Right hindlimb (tissue), 1 donor: ENCODE measurements at regions not wholly inside any gene's neighbourhood (a gene's known extent, or its start where the extent isn't known, plus 50 kb on each side); places are given as distances from the start of the nearest gene placed in this dataset.

ENCODE experiments used
- DNase-seq: peaks from one replicate; pipeline ENCODE4 v3.0.0-alpha.2; 2018

DNA sequence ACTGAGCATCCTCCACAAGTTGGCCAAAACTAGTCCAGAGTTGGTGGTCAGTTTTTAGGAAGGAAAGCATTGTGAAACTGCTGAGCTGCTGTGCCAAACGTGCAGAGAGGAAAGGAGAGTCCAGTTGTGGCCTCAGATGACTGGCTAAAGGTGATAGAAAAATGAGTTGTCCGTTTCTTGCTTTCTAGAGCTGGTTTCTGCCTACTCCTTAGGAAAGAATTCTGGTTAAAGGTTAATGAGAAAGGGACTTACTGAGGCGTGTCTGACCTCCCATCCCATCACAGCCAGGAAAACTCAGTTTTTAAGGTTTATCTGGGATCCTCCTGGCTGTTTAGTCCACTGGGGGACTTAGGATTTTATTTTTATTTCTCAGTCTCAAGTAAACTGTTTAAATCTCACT is 1186.3 kb downstream of the UQCRFS1 start:
- DNase-seq = no peak

DNA sequence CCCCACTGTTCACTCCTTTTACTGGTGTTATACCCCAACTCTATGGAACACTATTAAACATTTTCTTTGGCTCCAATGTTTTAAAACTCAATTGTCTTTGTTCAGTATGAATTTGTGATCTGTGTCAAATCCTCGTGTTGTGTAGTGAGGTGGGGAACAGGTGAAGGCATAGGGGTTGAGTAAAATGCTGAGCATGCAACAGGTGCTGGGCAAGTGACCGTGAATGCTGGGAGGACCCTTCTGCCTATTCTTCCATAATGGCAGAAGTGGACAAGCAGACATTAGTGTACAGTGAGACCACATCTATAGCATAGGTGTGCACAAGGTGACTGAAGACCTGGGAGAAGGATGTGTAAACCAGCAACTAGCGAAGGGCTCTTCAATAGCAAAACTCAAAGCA is 1188.0 kb downstream of the UQCRFS1 start:
- DNase-seq = no peak

DNA sequence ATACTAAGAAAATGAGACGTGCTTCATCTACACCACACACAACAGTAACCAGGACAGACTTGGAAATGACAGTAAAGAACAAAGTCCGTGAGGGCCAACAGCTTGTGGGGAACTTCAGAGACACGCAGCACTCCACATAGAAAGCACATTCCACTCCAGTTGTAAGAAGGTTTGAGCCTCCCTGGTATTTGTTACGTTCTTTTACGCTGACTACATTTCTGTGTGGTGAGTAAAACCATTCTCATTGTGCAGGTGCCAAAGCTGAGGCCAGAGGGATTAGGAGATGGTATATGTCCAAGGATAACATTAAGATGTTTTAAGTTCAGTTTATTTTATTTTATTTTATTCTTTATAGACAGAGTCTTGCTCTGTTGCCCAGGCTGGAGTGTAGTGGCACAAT is 1189.9 kb downstream of the UQCRFS1 start:
- no peak for DNase-seq

DNA sequence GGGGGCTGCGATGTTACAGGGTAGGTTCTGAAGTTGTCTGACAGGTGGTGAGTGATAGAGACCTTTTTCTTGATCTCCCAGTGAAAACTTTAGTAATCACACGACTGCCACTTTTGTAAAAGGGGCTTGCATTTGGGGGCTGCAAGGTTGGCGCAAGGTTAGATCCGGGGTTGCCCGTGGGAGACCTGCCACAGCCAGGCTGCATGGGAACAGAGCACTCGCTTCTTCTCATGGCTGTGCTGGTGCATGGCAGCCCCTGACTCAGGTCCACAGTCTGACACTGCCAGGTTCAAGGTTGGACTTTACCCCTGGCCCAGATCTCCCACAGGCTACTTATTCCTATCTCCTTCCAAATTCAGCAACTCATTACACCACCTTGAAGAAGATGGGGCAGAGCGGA is 1190.4 kb downstream of the UQCRFS1 start:
- DNase-seq = no peak

DNA sequence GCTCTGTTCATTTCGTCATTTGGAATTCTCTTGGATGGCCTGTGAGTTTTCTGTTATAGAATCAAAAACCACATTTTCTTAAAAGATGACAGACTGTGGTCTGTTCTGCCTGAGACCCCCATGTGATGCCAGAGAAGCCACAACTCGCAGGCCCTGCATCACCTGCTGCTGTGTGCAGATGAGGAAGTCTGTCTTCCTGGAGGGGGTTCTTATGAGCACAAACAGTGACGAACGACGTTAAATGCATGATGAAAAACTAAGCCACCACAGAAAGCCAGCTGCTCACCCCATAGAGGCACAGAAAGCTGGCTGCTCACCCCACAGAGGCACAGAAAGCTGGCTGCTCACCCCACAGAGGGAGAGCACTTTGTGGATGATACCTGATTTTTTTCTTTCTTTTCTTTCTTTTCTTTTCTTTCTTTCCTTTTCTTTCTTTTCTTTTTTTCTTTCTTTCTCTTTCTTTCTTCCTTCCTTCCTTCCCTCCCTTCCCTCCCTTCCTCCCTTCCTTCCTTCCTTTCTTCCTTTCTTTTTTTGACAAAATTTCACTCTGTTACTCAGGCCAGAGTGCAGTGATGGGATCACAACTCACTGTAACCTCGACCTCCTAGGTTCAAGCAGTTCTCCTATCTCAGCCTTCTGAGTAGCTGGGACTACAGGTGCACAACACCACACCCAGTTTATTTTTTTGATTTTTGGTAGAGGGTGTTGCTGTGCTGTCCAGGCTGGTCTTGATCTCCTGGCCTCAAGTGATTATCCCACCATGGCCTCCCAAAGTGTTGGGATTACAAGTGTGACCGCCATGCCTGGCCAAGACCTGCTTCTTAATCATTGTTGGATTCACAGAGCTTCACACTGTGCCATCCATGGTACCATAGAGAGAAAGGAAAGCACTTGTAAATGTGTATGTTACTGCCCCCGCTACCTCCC is 1191.4 kb downstream of the UQCRFS1 start:
- no peak for DNase-seq

DNA sequence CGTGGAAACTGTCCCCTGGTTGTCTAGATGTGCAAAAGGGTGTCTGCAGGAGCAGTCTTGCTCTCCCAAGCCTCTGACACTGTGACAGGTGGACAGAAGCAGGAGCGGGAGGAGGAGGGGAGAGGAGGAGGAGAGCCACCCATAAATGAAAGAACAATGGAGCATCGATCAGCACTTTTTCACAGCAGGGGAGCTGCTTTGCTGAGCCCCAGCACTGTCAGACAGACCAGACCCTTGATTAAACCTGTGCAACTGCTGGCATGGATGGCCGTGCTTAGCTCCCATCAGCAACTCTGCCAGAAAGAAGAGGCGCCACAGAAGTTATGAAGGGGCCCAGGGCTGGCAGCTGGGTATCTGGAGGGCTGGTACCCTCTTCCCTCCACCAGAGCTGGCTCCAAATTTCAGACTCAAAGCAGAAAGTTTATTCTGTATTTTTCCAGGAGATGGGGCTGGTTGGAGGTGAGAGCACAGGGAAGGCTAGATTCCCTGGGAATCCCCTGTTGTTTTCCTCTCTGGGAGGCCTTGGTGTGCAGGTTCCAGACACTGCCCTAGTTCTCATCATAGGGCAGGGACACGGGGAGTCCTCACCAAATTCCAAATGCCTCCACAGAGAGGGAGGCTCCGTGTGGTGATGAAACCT is 1192.2 kb downstream of the UQCRFS1 start:
- DNase-seq = no peak

DNA sequence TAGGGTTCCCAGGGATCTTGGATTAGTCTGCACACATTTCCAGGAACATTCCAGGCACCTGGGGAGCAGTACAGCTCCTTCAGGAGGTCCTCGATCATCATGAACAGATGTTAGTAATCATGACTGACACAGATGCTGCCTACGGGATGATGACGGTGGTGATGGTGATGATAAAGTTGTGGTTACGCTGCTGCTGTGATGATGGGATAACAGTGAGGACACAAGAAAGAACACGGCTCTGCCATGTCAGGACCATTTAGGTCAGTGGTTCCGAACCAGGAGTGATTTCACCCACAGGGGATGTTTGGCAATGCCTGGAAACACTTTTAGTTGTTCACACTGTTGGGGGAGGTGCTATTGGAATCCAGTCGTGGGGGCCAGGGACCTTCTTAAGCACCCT is 1193.0 kb downstream of the UQCRFS1 start:
- no peak for DNase-seq

DNA sequence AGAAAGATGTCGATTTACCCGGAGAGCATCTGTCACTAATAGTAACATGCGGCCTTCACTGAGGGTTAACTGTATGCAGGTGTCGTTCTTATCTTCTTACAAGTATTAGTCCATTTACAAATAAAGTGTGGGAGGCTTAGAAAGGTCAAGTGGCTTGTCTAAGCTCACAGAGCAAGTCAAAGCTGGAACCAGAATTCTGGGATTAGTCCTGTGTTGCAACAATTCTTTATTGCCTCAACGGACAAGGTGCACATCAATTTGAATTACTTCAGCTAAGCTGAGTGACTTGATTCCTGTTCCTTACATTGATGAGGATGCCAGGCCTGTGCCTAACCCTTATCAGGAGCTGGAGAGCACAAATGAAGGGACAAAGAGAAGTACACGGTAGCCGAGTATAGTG is 1193.6 kb downstream of the UQCRFS1 start:
- no peak for DNase-seq

DNA sequence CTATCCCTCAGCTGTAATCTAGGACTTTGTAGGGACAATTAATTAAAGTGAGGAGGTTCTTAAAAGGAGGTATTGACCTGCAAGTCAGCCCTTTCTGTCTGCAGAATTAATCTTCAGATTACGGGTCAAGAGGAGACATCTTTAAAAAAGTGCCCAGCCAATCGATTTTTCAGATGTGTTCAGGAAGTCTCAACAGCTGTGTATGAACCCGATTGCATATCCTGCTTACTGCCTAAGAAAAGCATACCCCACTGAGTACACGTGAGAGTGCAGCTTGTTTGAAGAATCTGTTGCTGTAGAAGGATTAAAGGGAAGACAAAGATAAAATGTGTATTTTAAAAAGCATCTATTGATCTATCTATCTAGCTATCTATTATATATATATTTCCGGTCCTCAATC is 1194.5 kb downstream of the UQCRFS1 start:
- no peak for DNase-seq

DNA sequence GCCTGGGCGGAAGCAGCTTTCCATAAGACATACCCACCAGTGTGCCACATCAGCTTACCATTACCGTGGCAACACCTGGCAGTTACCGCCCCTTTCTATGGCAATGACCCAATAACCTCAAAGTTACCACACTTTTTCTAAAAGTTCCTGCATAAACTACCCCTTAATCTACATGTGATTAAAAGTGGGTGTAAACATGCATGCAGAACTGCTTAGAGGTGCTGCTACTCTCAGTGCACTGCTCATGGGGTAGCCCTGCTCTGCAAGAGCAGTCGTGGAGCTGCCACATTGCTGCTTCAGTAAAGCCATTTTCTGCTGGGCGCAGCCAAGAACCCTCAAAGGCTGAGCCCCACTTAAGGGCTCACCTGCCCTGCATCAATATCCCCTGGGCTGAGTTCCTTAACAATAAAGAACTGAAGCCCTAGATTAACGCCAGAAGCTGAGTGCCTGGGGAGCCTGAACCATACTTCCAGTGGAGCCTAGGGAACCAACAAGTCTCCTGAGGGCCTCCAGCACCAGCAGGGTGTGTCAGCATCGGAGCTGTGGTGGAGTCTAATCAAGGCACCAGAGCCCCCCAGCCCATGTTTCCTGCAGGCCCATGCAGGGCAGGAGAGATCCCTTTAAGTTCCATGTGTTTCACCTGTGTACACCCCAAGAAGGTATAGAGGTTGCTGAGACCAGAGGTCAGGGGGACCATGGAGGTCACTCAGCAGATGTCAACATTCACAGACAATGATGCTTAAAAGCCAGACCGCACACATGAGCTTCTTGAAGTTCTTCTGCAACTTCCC is 1198.1 kb downstream of the UQCRFS1 start:
- no peak for DNase-seq

DNA sequence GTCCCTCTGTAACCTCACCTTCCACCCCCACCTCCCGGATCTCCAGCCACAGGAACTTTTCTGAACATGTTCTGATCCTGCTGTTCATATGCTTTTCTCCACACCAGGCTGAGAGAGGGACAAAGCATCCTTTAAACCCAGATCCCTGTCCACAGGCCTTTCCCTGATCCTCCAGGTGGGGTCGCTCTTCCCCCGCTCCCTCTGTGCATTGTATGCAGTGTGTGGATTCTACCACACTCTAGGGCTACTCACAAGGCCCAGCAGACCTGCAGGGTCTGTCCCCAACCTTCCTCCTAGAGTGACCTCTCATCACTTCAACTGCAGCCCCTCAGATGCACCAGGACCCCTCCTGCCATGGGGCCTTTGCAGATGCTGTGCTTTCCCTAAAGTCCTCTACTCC is 1200.6 kb downstream of the UQCRFS1 start:
- no peak for DNase-seq

DNA sequence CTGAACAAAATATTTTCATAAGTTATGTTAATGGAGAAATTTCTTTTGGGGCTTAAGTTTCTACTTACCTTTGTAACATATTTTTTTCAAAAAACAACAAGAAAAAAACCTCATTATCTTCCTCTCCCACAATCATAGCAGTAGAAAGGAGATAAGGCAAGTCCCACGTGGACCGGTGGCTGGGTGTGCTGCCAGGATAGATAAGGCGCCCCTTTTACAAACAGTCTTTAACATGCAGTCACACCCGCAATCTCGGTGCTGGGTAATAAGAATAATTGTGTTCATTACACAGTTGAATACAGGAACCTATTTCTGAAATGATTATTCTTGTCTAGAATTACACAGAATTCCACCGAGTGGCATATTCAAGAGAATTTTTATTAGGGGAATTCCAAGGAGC is 1202.3 kb downstream of the UQCRFS1 start:
- no peak for DNase-seq

DNA sequence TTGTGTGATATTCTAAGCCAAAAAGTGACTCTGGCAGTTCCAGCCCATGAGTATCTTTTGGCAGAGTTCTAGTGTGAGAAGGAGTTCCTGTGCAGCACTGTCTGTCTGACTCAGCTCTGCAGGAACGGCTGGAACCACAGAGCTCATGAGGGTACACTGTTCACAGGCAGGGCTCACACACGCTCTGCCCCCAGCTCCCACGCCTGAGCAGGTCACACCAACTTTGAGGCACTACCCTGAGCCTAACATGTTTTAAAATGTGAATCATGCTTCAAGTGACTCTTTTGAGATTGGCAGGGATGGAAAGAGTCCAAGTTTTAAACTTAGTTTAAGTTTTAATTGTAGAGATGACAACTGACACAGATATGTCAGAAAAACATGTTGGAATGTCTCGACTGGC is 1203.3 kb downstream of the UQCRFS1 start:
- no peak for DNase-seq

DNA sequence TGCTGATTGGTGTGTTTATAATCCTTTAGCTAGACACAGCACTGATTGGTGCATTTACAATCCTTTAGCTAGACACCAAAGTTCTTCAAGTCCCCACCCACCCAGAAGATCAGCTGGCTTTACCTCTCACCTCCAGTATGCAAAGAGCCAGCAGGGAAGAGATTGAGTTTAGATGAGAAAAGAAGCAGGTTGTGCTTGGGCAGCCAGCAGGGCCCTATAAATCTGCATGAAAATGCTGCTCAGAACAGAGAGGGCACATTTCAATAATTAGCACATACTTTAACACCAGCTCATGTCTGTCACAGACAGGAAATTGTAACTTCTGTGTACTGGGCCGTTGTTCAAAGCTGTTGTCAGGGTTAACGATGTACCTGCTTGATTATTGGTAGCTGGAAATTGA is 1204.3 kb downstream of the UQCRFS1 start:
- no peak for DNase-seq

DNA sequence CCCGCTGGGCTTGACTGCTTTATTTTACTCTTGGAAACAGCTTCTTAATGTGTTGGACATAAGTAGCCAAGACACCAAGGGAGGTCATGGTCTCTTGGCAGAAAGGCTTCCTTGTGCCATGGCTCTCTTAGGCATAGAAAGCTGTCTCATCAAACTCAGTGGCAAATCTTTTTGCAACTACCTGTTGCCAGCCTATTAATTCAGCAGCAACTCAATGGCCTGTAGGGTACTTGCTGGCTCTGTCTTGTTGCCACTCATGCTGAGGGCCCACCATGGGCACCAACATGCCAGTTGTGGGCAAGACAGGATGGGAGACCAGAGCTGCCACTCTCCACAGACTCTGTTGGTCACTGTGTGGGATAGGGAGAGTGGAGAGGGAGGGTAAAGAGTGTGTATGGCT is 1209.4 kb downstream of the UQCRFS1 start:
- DNase-seq = no peak

DNA sequence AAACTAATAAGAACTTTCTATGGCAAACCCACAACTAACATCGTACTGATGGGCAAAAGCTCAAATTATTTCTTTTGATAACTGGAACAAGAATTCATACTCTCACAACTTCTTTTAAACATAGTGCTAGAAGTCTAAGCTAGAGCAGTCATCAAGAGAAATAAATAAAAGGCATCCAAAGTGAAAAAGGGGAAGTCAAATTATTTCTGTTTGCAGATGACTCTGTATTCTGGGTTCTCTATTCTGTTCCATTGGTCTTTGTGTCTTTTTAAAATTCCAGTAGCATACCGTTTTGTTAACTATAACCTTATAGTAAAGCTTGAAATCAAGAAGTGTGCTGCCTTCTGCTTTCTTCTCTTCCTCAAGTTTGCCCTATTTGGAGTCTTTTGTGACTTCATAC is 1215.9 kb downstream of the UQCRFS1 start:
- DNase-seq = no peak

DNA sequence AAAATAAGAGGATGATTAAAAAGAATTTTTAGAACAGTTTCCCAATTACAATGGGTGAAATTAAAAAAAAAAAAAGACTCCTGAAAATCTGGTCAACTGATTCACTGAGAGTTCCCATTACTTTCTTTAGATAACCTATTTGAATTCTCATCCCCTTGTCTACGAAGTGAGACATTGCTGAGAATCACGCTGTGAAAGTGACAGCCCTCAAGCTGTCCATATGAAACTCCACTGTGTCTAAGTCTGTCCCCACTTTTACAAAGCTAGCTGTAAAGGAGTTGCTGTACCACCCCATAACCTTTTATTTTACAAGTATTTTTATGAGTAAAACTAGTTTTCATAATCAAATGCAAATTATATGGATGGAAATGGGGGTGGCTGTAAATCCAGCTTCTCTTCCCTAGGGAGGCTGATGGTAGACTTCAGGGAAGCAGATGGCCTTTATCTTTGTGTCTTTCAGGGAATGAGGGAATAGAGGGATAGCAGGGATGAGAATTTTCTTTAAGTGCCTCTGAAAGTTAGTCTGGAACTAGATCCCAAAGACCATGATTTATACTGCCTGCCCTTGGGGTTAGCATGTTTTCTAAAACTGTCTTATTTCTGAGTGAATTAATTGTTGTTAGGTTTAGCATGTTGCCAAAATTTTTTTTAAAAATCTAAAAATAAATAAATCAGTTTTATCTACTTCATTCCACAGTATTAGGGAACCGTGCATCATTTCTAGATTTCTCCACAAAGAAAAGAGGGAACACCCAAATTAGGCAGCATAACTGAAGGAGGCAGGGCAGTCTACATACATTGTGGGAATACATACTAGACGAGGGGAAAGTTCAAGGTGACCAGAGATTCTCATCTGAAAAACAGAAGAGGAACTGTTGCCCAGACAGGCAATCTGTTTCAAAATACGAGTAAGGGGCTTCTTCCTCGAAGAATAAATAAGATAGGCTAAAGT is 1219.1 kb downstream of the UQCRFS1 start:
- DNase-seq = no peak

DNA sequence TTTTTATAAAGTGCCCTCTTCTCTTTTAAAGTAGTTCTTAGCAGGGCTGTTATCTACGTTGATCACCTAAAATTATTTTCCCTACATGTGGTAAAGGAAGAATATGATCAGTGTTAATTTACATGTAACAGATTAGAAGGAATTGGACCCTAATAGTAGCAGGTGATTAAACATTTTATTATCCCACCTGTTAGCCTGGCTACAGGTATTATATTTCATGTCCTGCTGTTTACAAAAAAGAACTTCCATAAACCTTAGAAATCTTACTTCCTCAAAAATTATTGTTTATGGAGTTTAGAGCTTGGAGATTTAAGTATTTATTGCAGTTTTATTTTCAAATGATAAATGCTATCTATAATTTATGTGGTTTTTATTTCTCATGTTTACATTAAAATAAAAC is 1226.7 kb downstream of the UQCRFS1 start:
- no peak for DNase-seq

DNA sequence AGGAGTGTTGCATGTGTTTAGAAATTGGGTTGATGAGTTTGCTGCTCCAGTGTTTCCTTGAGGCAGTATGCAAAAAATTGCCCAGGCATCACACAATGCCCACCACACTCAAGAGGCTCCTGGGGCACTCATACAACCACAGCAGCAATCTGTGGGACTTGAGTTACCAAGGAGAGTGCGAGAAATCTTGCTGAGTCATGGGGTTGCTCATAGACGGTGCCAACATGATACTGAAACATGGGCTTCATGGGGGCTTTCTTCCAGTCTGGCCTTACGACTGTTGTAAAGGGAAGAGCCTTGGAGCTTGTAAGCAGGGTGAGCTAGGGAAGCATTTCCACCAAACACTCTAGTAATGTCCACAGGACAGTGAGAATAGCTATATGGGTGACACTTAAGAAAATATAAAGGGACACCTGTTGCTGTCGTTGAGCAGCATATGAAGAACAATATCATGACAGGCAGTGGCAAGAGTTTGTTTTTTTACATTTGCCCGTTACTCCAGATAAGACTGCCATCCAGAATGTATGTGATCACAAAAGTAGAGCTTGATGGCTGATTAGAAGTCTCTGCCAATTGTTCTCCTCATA is 1237.4 kb downstream of the UQCRFS1 start:
- no peak for DNase-seq

DNA sequence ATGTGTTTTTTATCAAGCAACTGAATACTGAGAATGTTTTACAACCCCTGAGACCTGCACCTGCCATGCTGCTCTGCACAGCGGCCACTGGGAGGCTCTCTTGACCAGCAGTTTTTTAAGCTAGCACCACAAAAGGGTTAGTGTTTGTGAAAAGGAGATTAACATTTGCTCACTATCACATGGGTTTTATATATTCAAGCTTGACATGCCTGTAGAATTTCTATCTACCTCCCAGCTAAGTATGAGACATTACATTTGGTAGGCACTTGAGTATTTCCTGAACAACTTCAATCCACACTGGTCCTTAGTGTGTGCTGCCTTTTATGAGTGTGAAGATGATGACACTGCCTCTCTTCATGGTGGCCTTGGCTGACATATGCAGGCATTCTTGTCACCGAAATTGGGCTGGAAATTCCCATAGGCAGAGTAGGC is 1238.9 kb downstream of the UQCRFS1 start:
- DNase-seq = peak; percentile 41

DNA sequence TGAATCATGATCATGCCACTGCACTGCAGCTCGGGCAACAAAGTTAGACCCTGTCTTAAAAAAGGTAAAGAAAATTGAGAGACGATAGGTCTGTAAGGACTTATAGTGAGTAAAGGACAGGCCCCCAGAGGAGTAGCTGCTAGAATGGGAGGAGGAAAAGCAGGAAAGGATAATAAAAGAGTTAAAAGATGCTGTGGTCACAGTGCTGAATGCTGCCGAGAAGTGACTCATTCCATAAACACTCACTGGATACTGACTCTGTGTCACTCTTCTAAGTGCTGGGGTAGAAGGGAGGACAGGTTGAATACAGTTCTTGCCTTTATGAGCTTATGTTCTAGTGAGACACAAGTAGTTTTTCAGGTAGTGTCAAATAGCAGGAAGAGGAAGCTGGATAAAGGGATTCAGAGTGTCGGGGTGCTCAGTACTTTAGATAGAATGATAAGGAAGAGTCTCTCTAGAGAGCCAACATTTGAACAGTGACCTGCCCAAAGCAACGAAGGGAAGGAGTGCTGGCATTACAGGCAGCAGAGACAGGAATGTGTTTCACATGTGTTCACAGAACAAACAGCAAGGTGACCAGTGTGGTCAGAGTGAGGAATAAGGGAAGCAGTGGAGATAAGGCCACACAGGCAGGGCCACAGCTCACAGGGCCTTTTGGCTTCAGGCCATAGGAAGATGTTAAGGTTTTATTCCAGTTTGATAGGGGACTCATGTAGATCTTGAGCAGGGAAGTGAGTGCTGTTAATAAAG is 1240.5 kb downstream of the UQCRFS1 start:
- DNase-seq = no peak
